Esophagus muscularis mucosa (tissue), 4 donors: ENCODE measurements at regions not wholly inside any gene's neighbourhood (a gene's known extent, or its start where the extent isn't known, plus 50 kb on each side); places are given as distances from the start of the nearest gene placed in this dataset.
"Not testable (repeated sequence)": the region's sequence is repeated elsewhere in the genome, so short reads cannot be mapped to it uniquely, and the experiment has no call there.

ENCODE experiments used
- DNase-seq: peaks from one replicate; pipeline ENCODE4 v3.0.0-alpha.2; 2017; ENCODE audit errors: extremely low spot score
- H3K27ac ChIP-seq, 4 donors: fragments of 200-600 bp; sonication (generic); replicated peaks in 1 of 4; 1 replicate in 3 of 4; 2 replicates in 1 of 4; pipeline ENCODE4 v1.5.1; 2016 to 2019; ENCODE audit warnings: mild to moderate bottlenecking in 1 of 4
- H3K27me3 ChIP-seq, 4 donors: fragments of 200-600 bp; sonication (generic); one replicate each; pipeline versions ENCODE4 v1.5.1 to v1.6.0; 2016 to 2019
- H3K36me3 ChIP-seq, 4 donors: fragments of 200-600 bp; sonication (generic); one replicate each; pipeline ENCODE4 v1.5.1; 2016 to 2019
- H3K4me1 ChIP-seq, 4 donors: fragments of 200-600 bp; sonication (generic); one replicate each; pipeline ENCODE4 v1.5.1; 2016 to 2019
- H3K4me3 ChIP-seq, 4 donors: fragments of 200-600 bp; sonication (generic); 1 replicate in 2 of 4; 2 replicates in 2 of 4; pipeline ENCODE4 v1.5.1; 2016 to 2019; ENCODE audit warnings: mild to moderate bottlenecking in 4 of 4, moderate library complexity in 1 of 4
- H3K9me3 ChIP-seq, 4 donors: fragments of 200-600 bp; sonication (generic); 1 replicate in 3 of 4; 2 replicates in 1 of 4; pipeline ENCODE4 v1.5.1; 2016 to 2019
- CTCF ChIP-seq, 3 experiments: fragments of 200-600 bp in 2 of 3; fragments of 450-650 bp in 1 of 3; sonication (generic) in 2 of 3; IDR thresholded peaks; one replicate each; pipeline ENCODE4 v1.5.1; 2017 to 2019; ENCODE audit warnings: antibody characterized with exemption in 3 of 3, mild to moderate bottlenecking in 2 of 3, moderate library complexity in 1 of 3
- EP300 ChIP-seq: sonication (generic); formaldehyde crosslinking; IDR thresholded peaks from one replicate; pipeline ENCODE4 v1.6.1; 2017; ENCODE audit warnings: antibody characterized with exemption
- POLR2A ChIP-seq: fragments of 450-650 bp; IDR thresholded peaks from one replicate; pipeline ENCODE4 v1.6.1; 2017; ENCODE audit warnings: antibody characterized with exemption, moderate library complexity, mild to moderate bottlenecking, low read depth
- POLR2AphosphoS5 ChIP-seq, 2 donors: sonication (generic); formaldehyde crosslinking; IDR thresholded peaks; one replicate each; pipeline ENCODE4 v1.6.1; 2017; ENCODE audit warnings: antibody characterized with exemption in 2 of 2
- WGBS: methylation state at CpG from one replicate; pipeline ENCODE4 v1.1.5; 2018; 5-methylcytosine and 5-hydroxymethylcytosine counted together
- intact Hi-C: fragments of 100-400 bp; cut with DNase I; formaldehyde crosslinking; loops from one replicate; pipeline ENCODE4 v1.15.1; 2023

GRCh38 chr19:27716922-27717321 is 1496.0 kb downstream of the UQCRFS1 start:
- WGBS = 43% methylated on average over 3 of the region's 3 CpGs
- no peak for DNase-seq
- Histone ChIP-seq H3K4me3 (no peak overlapping the region), H3K9me3 (peaks cover 0 to 10% (median 0%) of the 10 kb centered on the region in 4 donors), H3K36me3 (no peaks in the 10 kb centered on the region), H3K27ac (no peak overlapping the region), H3K4me1 (no peaks in the 10 kb centered on the region), H3K27me3 (no peaks in the 10 kb centered on the region)
- intact Hi-C loops = no loop called here
- no peak for TF ChIP-seq POLR2A
- TF ChIP-seq CTCF (IDR thresholded peaks at IDR 0.05) = no peak
- TF ChIP-seq POLR2AphosphoS5 (IDR thresholded peaks at IDR 0.05) = no peak
- TF ChIP-seq EP300 = no peak

- intact Hi-C loops = no loop called here
- Histone ChIP-seq H3K4me3 (no peak overlapping the region), H3K27ac (no peak overlapping the region), H3K27me3 (no peaks in the 10 kb centered on the region), H3K36me3 (no peaks in the 10 kb centered on the region), H3K9me3 (peaks cover 0 to 4% (median 0%) of the 10 kb centered on the region in 4 donors), H3K4me1 (no peaks in the 10 kb centered on the region)
- TF ChIP-seq POLR2AphosphoS5 (IDR thresholded peaks at IDR 0.05) (no peak), POLR2A (no peak), EP300 (no peak), CTCF (IDR thresholded peaks at IDR 0.05) (no peak)
- WGBS = 70% methylated on average over 2 of the region's 2 CpGs
- no peak for DNase-seq
Measured at GRCh38 chr19:27714857-27715256, 1498.1 kb downstream of the UQCRFS1 start.

- no peaks in the 10 kb centered on the region for H3K4me1 ChIP-seq
- DNase-seq = no peak
- 79% methylated on average over 5 of the region's 5 CpGs for WGBS
- intact Hi-C loops = no loop called here
- TF ChIP-seq CTCF (IDR thresholded peaks at IDR 0.05) (no peak), POLR2A (no peak), EP300 (no peak), POLR2AphosphoS5 (IDR thresholded peaks at IDR 0.05) (no peak)
- H3K9me3 ChIP-seq = peaks cover 0 to 4% (median 0%) of the 10 kb centered on the region in 4 donors
- H3K27ac ChIP-seq = no peak overlapping the region
- H3K36me3 ChIP-seq = no peaks in the 10 kb centered on the region
- no peaks in the 10 kb centered on the region for H3K27me3 ChIP-seq
- H3K4me3 ChIP-seq = no peak overlapping the region
Measured at GRCh38 chr19:27709496-27709895, 1503.5 kb downstream of the UQCRFS1 start.

- H3K4me3 ChIP-seq, intact Hi-C loops, H3K36me3 ChIP-seq, H3K9me3 ChIP-seq, DNase-seq, H3K27me3 ChIP-seq, H3K27ac ChIP-seq, H3K4me1 ChIP-seq: not testable (repeated sequence)
- WGBS = 75% methylated on average over 6 of the region's 6 CpGs
Measured at GRCh38 chr19:27708986-27709385, 1504.0 kb downstream of the UQCRFS1 start.

- H3K4me1 ChIP-seq, H3K9me3 ChIP-seq, H3K27ac ChIP-seq, H3K36me3 ChIP-seq, DNase-seq, intact Hi-C loops, H3K4me3 ChIP-seq, H3K27me3 ChIP-seq: not testable (repeated sequence)
- 84% methylated on average over 3 of the region's 3 CpGs for WGBS
Measured at GRCh38 chr19:27707026-27707425, 1505.9 kb downstream of the UQCRFS1 start.

GRCh38 chr19:27705896-27706295 is 1507.1 kb downstream of the UQCRFS1 start:
- intact Hi-C loops = no loop called here
- Histone ChIP-seq H3K27me3 (no peaks in the 10 kb centered on the region), H3K36me3 (no peaks in the 10 kb centered on the region), H3K4me1 (no peaks in the 10 kb centered on the region), H3K4me3 (no peak overlapping the region), H3K9me3 (peaks cover 0 to 13% (median 6%) of the 10 kb centered on the region in 4 donors), H3K27ac (no peak overlapping the region)
- DNase-seq = no peak
- 70% methylated on average over 6 of the region's 6 CpGs for WGBS
- no peak for TF ChIP-seq EP300
- TF ChIP-seq POLR2AphosphoS5 (IDR thresholded peaks at IDR 0.05) = no peak
- no peak for TF ChIP-seq CTCF (IDR thresholded peaks at IDR 0.05)
- TF ChIP-seq POLR2A = no peak
